NCI-H2171 treated with DMSO at 0.1 percent for 48 hours (cell line): ENCODE measurements at regions not wholly inside any gene's neighbourhood (a gene's known extent, or its start where the extent isn't known, plus 50 kb on each side); places are given as distances from the start of the nearest gene placed in this dataset.
"Not testable (repeated sequence)": the region's sequence is repeated elsewhere in the genome, so short reads cannot be mapped to it uniquely, and the experiment has no call there.

ENCODE experiments used
- DNase-seq: peaks from one replicate; lab custom pipeline; 2025; lab: John Stamatoyannopoulos, UW

GRCh38 chr1:30151826-30152225, 571.6 kb downstream of the MATN1 start:
- no peak for DNase-seq

GRCh38 chr1:30151119-30151518, 572.3 kb downstream of the MATN1 start:
- DNase-seq = no peak

- DNase-seq = no peak
Measured at GRCh38 chr1:30149226-30149625, 574.2 kb downstream of the MATN1 start.

- DNase-seq = no peak
Measured at GRCh38 chr1:30148676-30149075, 574.7 kb downstream of the MATN1 start.

GRCh38 chr1:30147188-30147587, 576.2 kb downstream of the MATN1 start:
- no peak for DNase-seq

GRCh38 chr1:30146448-30146847, 576.9 kb downstream of the MATN1 start:
- no peak for DNase-seq

- DNase-seq = no peak
Measured at GRCh38 chr1:30145723-30146303, 577.6 kb downstream of the MATN1 start.

GRCh38 chr1:30144831-30145230, 578.6 kb downstream of the MATN1 start:
- DNase-seq = no peak

GRCh38 chr1:30143517-30143916, 579.9 kb downstream of the MATN1 start:
- no peak for DNase-seq

- DNase-seq = no peak
Measured at GRCh38 chr1:30140566-30140965, 582.8 kb downstream of the MATN1 start.

GRCh38 chr1:30138891-30139290, 584.5 kb downstream of the MATN1 start:
- no peak for DNase-seq

GRCh38 chr1:30137001-30137400, 586.4 kb downstream of the MATN1 start:
- DNase-seq = no peak

- DNase-seq = no peak
Measured at GRCh38 chr1:30135698-30136097, 587.7 kb downstream of the MATN1 start.

GRCh38 chr1:30134466-30135217, 588.7 kb downstream of the MATN1 start:
- no peak for DNase-seq

GRCh38 chr1:30133414-30134055, 589.9 kb downstream of the MATN1 start:
- no peak for DNase-seq

- no peak for DNase-seq
Measured at GRCh38 chr1:30132602-30133286, 590.6 kb downstream of the MATN1 start.

- not testable (repeated sequence) for DNase-seq
Measured at GRCh38 chr1:30130566-30130965, 592.8 kb downstream of the MATN1 start.

GRCh38 chr1:30130099-30130498, 593.3 kb downstream of the MATN1 start:
- DNase-seq = no peak

GRCh38 chr1:30129421-30130055, 593.8 kb downstream of the MATN1 start:
- DNase-seq = no peak

GRCh38 chr1:30129001-30129408, 594.4 kb downstream of the MATN1 start:
- DNase-seq = no peak

- no peak for DNase-seq
Measured at GRCh38 chr1:30126848-30127247, 596.5 kb downstream of the MATN1 start.

- DNase-seq = no peak
Measured at GRCh38 chr1:30125821-30126170, 597.6 kb downstream of the MATN1 start.
